Tibial artery (tissue), 4 donors: ENCODE measurements at regions not wholly inside any gene's neighbourhood (a gene's known extent, or its start where the extent isn't known, plus 50 kb on each side); places are given as distances from the start of the nearest gene placed in this dataset.

Experiments used
- DNase-seq, 2 donors: peaks; one replicate each; pipeline ENCODE4 v3.0.0-alpha.2; 2019
- H3K27ac ChIP-seq, 2 donors: fragments of 200-600 bp; sonication (generic) in 1 of 2; 1 replicate in 1 of 2; 2 replicates in 1 of 2; pipeline ENCODE4 v1.5.1; 2018 to 2019; ENCODE audit warnings: mild to moderate bottlenecking in 1 of 2
- H3K27me3 ChIP-seq, 2 donors: fragments of 200-600 bp; sonication (generic) in 1 of 2; one replicate each; pipeline versions ENCODE4 v1.5.1 to v1.6.0; 2016 to 2019
- H3K36me3 ChIP-seq, 3 donors: fragments of 200-600 bp; sonication (generic) in 2 of 3; one replicate each; pipeline ENCODE4 v1.5.1; 2016 to 2019; ENCODE audit warnings: mild to moderate bottlenecking in 2 of 3
- H3K4me1 ChIP-seq, 4 donors: fragments of 200-600 bp; sonication (generic) in 2 of 4; 1 replicate in 3 of 4; 2 replicates in 1 of 4; pipeline ENCODE4 v1.5.1; 2016 to 2019
- H3K4me3 ChIP-seq, 2 donors: fragments of 200-600 bp; sonication (generic) in 1 of 2; 1 replicate in 1 of 2; 2 replicates in 1 of 2; pipeline ENCODE4 v1.5.1; 2018 to 2019; ENCODE audit warnings: mild to moderate bottlenecking in 2 of 2
- H3K9me3 ChIP-seq, 3 donors: fragments of 200-600 bp; sonication (generic) in 1 of 3; one replicate each; pipeline ENCODE4 v1.5.1; 2016 to 2019
- intact Hi-C: fragments of 100-400 bp; cut with DNase I; formaldehyde crosslinking; loops from one replicate; pipeline ENCODE4 v1.15.0; 2023; ENCODE audit warnings: low total_unique reads
- TF ChIP-seq, protein P1 (sequence below), 2 experiments: fragments of 200-600 bp in 1 of 2; fragments of 450-650 bp in 1 of 2; IDR thresholded peaks; one replicate each; pipeline ENCODE4 v1.5.1; 2017 to 2019; ENCODE audit warnings: antibody characterized with exemption in 2 of 2, mild to moderate bottlenecking in 1 of 2, moderate library complexity in 1 of 2

GRCh38 chr13:34164582-34164981 lies 346.6 kb downstream of the RFC3 start:
- Histone ChIP-seq H3K27me3 (no peaks in the 10 kb centered on the region), H3K27ac (no peak overlapping the region), H3K36me3 (no peaks in the 10 kb centered on the region), H3K9me3 (no peaks in the 10 kb centered on the region), H3K4me1 (peaks cover 0 to 28% (median 11%) of the 10 kb centered on the region in 4 donors), H3K4me3 (no peak overlapping the region)
- intact Hi-C loops = no loop called here
- TF ChIP-seq, protein P1, sequence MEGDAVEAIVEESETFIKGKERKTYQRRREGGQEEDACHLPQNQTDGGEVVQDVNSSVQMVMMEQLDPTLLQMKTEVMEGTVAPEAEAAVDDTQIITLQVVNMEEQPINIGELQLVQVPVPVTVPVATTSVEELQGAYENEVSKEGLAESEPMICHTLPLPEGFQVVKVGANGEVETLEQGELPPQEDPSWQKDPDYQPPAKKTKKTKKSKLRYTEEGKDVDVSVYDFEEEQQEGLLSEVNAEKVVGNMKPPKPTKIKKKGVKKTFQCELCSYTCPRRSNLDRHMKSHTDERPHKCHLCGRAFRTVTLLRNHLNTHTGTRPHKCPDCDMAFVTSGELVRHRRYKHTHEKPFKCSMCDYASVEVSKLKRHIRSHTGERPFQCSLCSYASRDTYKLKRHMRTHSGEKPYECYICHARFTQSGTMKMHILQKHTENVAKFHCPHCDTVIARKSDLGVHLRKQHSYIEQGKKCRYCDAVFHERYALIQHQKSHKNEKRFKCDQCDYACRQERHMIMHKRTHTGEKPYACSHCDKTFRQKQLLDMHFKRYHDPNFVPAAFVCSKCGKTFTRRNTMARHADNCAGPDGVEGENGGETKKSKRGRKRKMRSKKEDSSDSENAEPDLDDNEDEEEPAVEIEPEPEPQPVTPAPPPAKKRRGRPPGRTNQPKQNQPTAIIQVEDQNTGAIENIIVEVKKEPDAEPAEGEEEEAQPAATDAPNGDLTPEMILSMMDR (IDR thresholded peaks at IDR 0.05) = no peak
- no peak for DNase-seq

- intact Hi-C loops = no loop called here
- TF ChIP-seq, protein P1 (IDR thresholded peaks at IDR 0.05) = no peak
- no peak for DNase-seq
Observed at GRCh38 chr13:34165158-34165557, 347.2 kb downstream of the RFC3 start.

DNA sequence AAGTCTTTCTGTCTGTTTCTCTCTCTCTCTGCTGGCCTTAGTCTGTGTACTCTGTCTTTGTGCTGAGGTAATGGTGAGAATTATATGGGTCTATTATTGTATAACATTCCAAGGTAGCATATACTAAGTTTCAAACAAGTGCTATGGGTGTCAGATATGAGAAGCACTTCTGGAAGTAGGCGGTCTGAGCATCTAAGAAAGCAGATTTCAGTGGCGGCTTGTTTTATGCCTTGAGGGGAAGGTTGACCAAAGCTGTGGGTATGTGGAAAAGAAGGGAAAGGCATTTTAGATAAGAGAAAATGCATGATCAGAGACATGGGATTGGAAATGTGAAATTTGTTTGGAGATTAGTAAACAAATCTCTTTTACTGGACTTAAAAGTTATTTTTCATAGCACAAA lies 348.5 kb downstream of the RFC3 start:
- intact Hi-C loops = no loop called here
- peaks cover 0 to 20% (median 10%) of the 10 kb centered on the region in 4 donors for H3K4me1 ChIP-seq
- DNase-seq = no peak
- no peaks in the 10 kb centered on the region for H3K27me3 ChIP-seq
- H3K36me3 ChIP-seq = no peaks in the 10 kb centered on the region
- no peak overlapping the region for H3K27ac ChIP-seq
- TF ChIP-seq, protein P1 (IDR thresholded peaks at IDR 0.05) = no peak
- no peak overlapping the region for H3K4me3 ChIP-seq
- H3K9me3 ChIP-seq = no peaks in the 10 kb centered on the region

More at GRCh38 chr13:34165158-34165557, 347.2 kb downstream of the RFC3 start:
- H3K4me3 ChIP-seq = no peak overlapping the region
- peaks cover 0 to 28% (median 11%) of the 10 kb centered on the region in 4 donors for H3K4me1 ChIP-seq
- no peaks in the 10 kb centered on the region for H3K27me3 ChIP-seq
- H3K27ac ChIP-seq = no peak overlapping the region
- H3K9me3 ChIP-seq = no peaks in the 10 kb centered on the region
- no peaks in the 10 kb centered on the region for H3K36me3 ChIP-seq

GRCh38 chr13:34167347-34167746 lies 349.4 kb downstream of the RFC3 start:
- Histone ChIP-seq H3K36me3 (no peaks in the 10 kb centered on the region), H3K4me3 (no peak overlapping the region), H3K27ac (no peak overlapping the region), H3K9me3 (no peaks in the 10 kb centered on the region), H3K4me1 (peaks cover 0 to 11% (median 4%) of the 10 kb centered on the region in 4 donors), H3K27me3 (no peaks in the 10 kb centered on the region)
- TF ChIP-seq, protein P1 (IDR thresholded peaks at IDR 0.05) = no peak
- intact Hi-C loops = no loop called here
- no peak for DNase-seq

- no peaks in the 10 kb centered on the region for H3K36me3 ChIP-seq
- no peak overlapping the region for H3K27ac ChIP-seq
- H3K9me3 ChIP-seq = no peaks in the 10 kb centered on the region
- TF ChIP-seq, protein P1 (IDR thresholded peaks at IDR 0.05) = no peak
- no peak for DNase-seq
- intact Hi-C loops = no loop called here
- no peak overlapping the region for H3K4me3 ChIP-seq
- peaks cover 0 to 21% (median 3%) of the 10 kb centered on the region in 4 donors for H3K4me1 ChIP-seq
- H3K27me3 ChIP-seq = no peaks in the 10 kb centered on the region
Observed at GRCh38 chr13:34172048-34172447, 354.1 kb downstream of the RFC3 start.

DNA sequence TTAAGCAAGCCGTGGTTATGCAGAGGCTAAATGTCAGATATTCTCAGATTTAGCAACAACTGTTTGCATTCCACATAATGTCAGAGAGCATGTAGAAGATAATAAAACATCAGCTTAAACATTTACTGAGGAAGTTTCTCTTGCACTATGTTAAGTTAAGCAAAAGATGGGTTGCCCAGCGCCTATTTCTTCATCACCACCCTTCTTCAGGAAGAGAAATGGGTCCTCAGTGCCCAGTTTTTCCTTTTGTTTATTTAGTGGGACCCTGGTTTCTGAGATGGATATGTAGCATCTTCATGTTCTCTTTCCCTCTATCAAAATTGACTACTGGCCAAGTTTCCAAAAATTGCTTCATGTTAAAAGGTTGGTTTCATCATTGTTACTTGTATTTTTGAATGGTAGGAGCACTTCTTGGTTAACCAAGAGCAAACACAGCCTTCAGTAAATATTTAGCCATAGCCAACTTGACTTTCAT lies 356.8 kb downstream of the RFC3 start:
- no peak overlapping the region for H3K4me3 ChIP-seq
- TF ChIP-seq, protein P1 (IDR thresholded peaks at IDR 0.05) = no peak
- H3K27me3 ChIP-seq = no peaks in the 10 kb centered on the region
- peaks cover 0 to 25% (median 4%) of the 10 kb centered on the region in 4 donors for H3K4me1 ChIP-seq
- no peak overlapping the region for H3K27ac ChIP-seq
- intact Hi-C loops = no loop called here
- H3K9me3 ChIP-seq = no peaks in the 10 kb centered on the region
- no peaks in the 10 kb centered on the region for H3K36me3 ChIP-seq
- no peak for DNase-seq
